Liver (tissue), 3 donors: ENCODE measurements at regions not wholly inside any gene's neighbourhood (a gene's known extent, or its start where the extent isn't known, plus 50 kb on each side); places are given as distances from the start of the nearest gene placed in this dataset.

Experiments
- ATF3 ChIP-seq: IDR thresholded peaks from 2 replicates; pipeline ENCODE4 v1.6.1; 2016; ENCODE audit warnings: antibody characterized with exemption
- GABPA ChIP-seq, 2 donors: IDR thresholded peaks in 1 of 2; conservative IDR thresholded peaks in 1 of 2; 2 replicates each; pipeline ENCODE4 v1.6.1; 2016; ENCODE audit warnings: antibody characterized with exemption in 2 of 2, mild to moderate bottlenecking in 1 of 2, moderate library complexity in 1 of 2
- JUND ChIP-seq, 2 donors: IDR thresholded peaks; 2 replicates each; pipeline ENCODE4 v1.6.1; 2016; ENCODE audit warnings: antibody characterized with exemption in 2 of 2
- RAD21 ChIP-seq, 2 donors: IDR thresholded peaks; 2 replicates each; pipeline ENCODE4 v1.6.1; 2016; ENCODE audit warnings: antibody characterized with exemption in 2 of 2, mild to moderate bottlenecking in 2 of 2
- SP1 ChIP-seq: IDR thresholded peaks from 2 replicates; pipeline ENCODE4 v1.6.1; 2018; ENCODE audit warnings: antibody characterized with exemption, mild to moderate bottlenecking
- TAF1 ChIP-seq: conservative IDR thresholded peaks from 2 replicates; pipeline ENCODE4 v1.6.1; 2016; ENCODE audit warnings: antibody characterized with exemption, mild to moderate bottlenecking
- YY1 ChIP-seq: IDR thresholded peaks from 2 replicates; pipeline ENCODE4 v1.6.1; 2016; ENCODE audit warnings: antibody characterized with exemption, mild to moderate bottlenecking
- ZBTB33 ChIP-seq: IDR thresholded peaks from 2 replicates; pipeline ENCODE4 v1.6.1; 2016; ENCODE audit warnings: antibody characterized with exemption
- TF ChIP-seq, protein P1 (sequence below): fragments of 150-350 bp; IDR thresholded peaks from 2 replicates; pipeline ENCODE4 v1.5.1; 2017; ENCODE audit warnings: improper control_type of control experiment, low read depth, low read length; ENCODE audit not compliant: missing input control
- TF ChIP-seq, protein P2 (sequence below): IDR thresholded peaks from 2 replicates; pipeline ENCODE4 v1.6.1; 2016; ENCODE audit warnings: antibody characterized with exemption, mild to moderate bottlenecking
- TF ChIP-seq, protein P3 (sequence below): IDR thresholded peaks from 2 replicates; pipeline ENCODE4 v1.6.1; 2016; ENCODE audit warnings: antibody characterized with exemption
- donor health status: healthy.
- donor health status: healthy.

DNA sequence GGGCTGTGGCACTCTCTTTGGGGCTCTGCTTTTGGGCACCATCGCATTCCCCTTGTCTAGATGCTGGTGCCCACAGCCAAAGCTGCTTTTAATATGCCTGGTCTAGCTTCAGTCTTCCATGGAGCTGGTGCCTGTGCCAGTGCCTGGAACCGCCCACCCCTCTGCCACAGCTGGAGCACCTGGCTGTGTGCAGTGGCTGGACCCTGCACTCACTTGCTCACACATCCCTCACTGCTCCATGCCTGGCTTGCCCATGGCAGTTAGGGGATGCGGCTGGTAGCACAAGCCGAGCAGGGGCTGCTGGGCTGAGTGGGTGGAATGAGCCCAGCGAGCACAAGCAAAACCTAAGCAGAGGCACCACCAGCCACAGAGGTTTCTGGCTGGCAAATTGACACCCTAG is 1145.9 kb upstream of the LRRTM3 start:
- TF ChIP-seq RAD21 (IDR thresholded peaks at IDR 0.05) (no peak), SP1 (no peak), JUND (IDR thresholded peaks at IDR 0.05) (no peak), YY1 (no peak), ATF3 (no peak), GABPA (IDR thresholded peaks at IDR 0.05 in 1 of 2, conservative IDR thresholded peaks at IDR 0.05 in 1 of 2) (no peak), TAF1 (no peak), ZBTB33 (no peak)
- TF ChIP-seq, protein P1, sequence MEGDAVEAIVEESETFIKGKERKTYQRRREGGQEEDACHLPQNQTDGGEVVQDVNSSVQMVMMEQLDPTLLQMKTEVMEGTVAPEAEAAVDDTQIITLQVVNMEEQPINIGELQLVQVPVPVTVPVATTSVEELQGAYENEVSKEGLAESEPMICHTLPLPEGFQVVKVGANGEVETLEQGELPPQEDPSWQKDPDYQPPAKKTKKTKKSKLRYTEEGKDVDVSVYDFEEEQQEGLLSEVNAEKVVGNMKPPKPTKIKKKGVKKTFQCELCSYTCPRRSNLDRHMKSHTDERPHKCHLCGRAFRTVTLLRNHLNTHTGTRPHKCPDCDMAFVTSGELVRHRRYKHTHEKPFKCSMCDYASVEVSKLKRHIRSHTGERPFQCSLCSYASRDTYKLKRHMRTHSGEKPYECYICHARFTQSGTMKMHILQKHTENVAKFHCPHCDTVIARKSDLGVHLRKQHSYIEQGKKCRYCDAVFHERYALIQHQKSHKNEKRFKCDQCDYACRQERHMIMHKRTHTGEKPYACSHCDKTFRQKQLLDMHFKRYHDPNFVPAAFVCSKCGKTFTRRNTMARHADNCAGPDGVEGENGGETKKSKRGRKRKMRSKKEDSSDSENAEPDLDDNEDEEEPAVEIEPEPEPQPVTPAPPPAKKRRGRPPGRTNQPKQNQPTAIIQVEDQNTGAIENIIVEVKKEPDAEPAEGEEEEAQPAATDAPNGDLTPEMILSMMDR: no peak
- TF ChIP-seq, protein P2, sequence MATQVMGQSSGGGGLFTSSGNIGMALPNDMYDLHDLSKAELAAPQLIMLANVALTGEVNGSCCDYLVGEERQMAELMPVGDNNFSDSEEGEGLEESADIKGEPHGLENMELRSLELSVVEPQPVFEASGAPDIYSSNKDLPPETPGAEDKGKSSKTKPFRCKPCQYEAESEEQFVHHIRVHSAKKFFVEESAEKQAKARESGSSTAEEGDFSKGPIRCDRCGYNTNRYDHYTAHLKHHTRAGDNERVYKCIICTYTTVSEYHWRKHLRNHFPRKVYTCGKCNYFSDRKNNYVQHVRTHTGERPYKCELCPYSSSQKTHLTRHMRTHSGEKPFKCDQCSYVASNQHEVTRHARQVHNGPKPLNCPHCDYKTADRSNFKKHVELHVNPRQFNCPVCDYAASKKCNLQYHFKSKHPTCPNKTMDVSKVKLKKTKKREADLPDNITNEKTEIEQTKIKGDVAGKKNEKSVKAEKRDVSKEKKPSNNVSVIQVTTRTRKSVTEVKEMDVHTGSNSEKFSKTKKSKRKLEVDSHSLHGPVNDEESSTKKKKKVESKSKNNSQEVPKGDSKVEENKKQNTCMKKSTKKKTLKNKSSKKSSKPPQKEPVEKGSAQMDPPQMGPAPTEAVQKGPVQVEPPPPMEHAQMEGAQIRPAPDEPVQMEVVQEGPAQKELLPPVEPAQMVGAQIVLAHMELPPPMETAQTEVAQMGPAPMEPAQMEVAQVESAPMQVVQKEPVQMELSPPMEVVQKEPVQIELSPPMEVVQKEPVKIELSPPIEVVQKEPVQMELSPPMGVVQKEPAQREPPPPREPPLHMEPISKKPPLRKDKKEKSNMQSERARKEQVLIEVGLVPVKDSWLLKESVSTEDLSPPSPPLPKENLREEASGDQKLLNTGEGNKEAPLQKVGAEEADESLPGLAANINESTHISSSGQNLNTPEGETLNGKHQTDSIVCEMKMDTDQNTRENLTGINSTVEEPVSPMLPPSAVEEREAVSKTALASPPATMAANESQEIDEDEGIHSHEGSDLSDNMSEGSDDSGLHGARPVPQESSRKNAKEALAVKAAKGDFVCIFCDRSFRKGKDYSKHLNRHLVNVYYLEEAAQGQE: no peak
- TF ChIP-seq, protein P3, sequence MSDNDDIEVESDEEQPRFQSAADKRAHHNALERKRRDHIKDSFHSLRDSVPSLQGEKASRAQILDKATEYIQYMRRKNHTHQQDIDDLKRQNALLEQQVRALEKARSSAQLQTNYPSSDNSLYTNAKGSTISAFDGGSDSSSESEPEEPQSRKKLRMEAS: no peak
